Prostate gland (tissue), 2 donors: ENCODE measurements at regions not wholly inside any gene's neighbourhood (a gene's known extent, or its start where the extent isn't known, plus 50 kb on each side); places are given as distances from the start of the nearest gene placed in this dataset.

Experiments used
- CTCF ChIP-seq, 4 experiments: fragments of 200-600 bp in 2 of 4; fragments of 450-650 bp in 2 of 4; sonication (generic) in 2 of 4; IDR thresholded peaks; 1 replicate in 3 of 4; 2 replicates in 1 of 4; pipeline ENCODE4 v1.5.1; 2016 to 2019; ENCODE audit warnings: antibody characterized with exemption in 4 of 4, mild to moderate bottlenecking in 2 of 4, moderate library complexity in 2 of 4
- POLR2A ChIP-seq: fragments of 450-650 bp; IDR thresholded peaks from one replicate; pipeline ENCODE4 v1.6.1; 2016; ENCODE audit warnings: antibody characterized with exemption, mild to moderate bottlenecking

GRCh38 chr9:25755951-25756350, 77.7 kb upstream of the TUSC1 start:
- TF ChIP-seq CTCF (IDR thresholded peaks at IDR 0.05) (no peak), POLR2A (no peak)
